HepG2 (cell line): ENCODE measurements at regions not wholly inside any gene's neighbourhood (a gene's known extent, or its start where the extent isn't known, plus 50 kb on each side); places are given as distances from the start of the nearest gene placed in this dataset.

Source experiments
- ATAC-seq: fragments of 200-7000 bp; cut with Tn5 transposase; 3 replicates; pipeline ENCODE4 v1.9.1; 2020; ENCODE audit warnings: mild to moderate bottlenecking, moderate library complexity
- BruUV-seq: library from RNA; stranded (reverse); fragments of 400-500 nt; replicated peaks from 2 replicates; lab custom pipeline; 2021; lab: Mats Ljungman, UMichigan
- CTCF ChIA-PET: fragments of 300-600 bp; formaldehyde crosslinking; extraction: SDS; loops from one replicate; lab custom pipeline; 2021; ENCODE audit warnings: low total read pairs, inconsistent platforms, low intra/inter-chr PET ratio; lab: Yijun Ruan, JAX
- POLR2A ChIA-PET: fragments of 350-600 bp; sonication (Branson Sonifier 250); formaldehyde crosslinking; loops from one replicate; lab custom pipeline; 2020; ENCODE audit warnings: antibody characterized with exemption, inconsistent platforms; lab: Yijun Ruan, JAX
- DNase-seq: peaks from one replicate; pipeline ENCODE4 v3.0.0-alpha.2; 2015; ENCODE audit warnings: low spot score
- FAIRE-seq: peaks from 3 replicates; lab custom pipeline; 2011; peaks lifted over from hg19 to GRCh38; lab: Jason Lieb, UNC
- H2AFZ ChIP-seq: one replicate; pipeline ENCODE4 v1.6.1; 2011; ENCODE audit warnings: low read length, inconsistent platforms
- H3K27ac ChIP-seq: fragments of 300-600 bp; 3 replicates; pipeline ENCODE4 v1.8.0; 2011; ENCODE audit warnings: mixed run types, mild to moderate bottlenecking, mixed read lengths, low read length, inconsistent platforms; ENCODE audit not compliant: insufficient read depth; ENCODE audit errors: extremely low read length
- H3K27me3 ChIP-seq, 2 experiments: fragments of 200-600 bp in 1 of 2; 2 replicates in 1 of 2; 3 replicates in 1 of 2; pipeline versions ENCODE4 v1.6.0 to v1.8.0; 2011; ENCODE audit warnings: low read length in 2 of 2, mild to moderate bottlenecking in 2 of 2, moderate library complexity in 2 of 2, inconsistent platforms in 1 of 2; ENCODE audit not compliant: insufficient read depth in 2 of 2, control insufficient read depth in 1 of 2
- H3K36me3 ChIP-seq, 2 experiments: fragments of 200-600 bp in 1 of 2; replicated peaks in 1 of 2; 2 replicates in 1 of 2; 3 replicates in 1 of 2; pipeline versions ENCODE4 v1.5.1 to v1.8.0; 2011; ENCODE audit warnings: low read length in 2 of 2, inconsistent platforms in 1 of 2; ENCODE audit not compliant: insufficient read depth in 2 of 2, control insufficient read depth in 1 of 2
- H3K4me1 ChIP-seq: 2 replicates; pipeline ENCODE4 v1.5.1; 2012; ENCODE audit warnings: low read length, inconsistent platforms; ENCODE audit not compliant: insufficient read depth
- H3K4me2 ChIP-seq: 2 replicates; pipeline ENCODE4 v1.6.0; 2011; ENCODE audit warnings: low read depth, low read length, inconsistent platforms
- H3K4me3 ChIP-seq, 3 experiments: fragments of 200-600 bp in 1 of 3; sonication (generic), shearing (Covaris generic) in 1 of 3; replicated peaks in 1 of 3; 2 replicates each; pipeline ENCODE4 v1.5.1; 2011 to 2016; ENCODE audit warnings: low read length in 3 of 3, inconsistent platforms in 2 of 3, low read depth in 2 of 3, mild to moderate bottlenecking in 2 of 3, control low read depth in 1 of 3, mixed read lengths in 1 of 3; ENCODE audit not compliant: insufficient read depth in 1 of 3
- H3K79me2 ChIP-seq: one replicate; pipeline ENCODE4 v1.6.1; 2011; ENCODE audit warnings: low read length, inconsistent platforms; ENCODE audit not compliant: insufficient read depth
- H3K9ac ChIP-seq: 2 replicates; pipeline ENCODE4 v1.6.0; 2011; ENCODE audit warnings: mild to moderate bottlenecking, low read depth, low read length, inconsistent platforms; ENCODE audit not compliant: insufficient read depth
- H3K9me3 ChIP-seq: 2 replicates; pipeline ENCODE4 v1.5.1; 2012; ENCODE audit warnings: mild to moderate bottlenecking, low read length
- H4K20me1 ChIP-seq: 2 replicates; pipeline ENCODE4 v1.6.0; 2011; ENCODE audit warnings: inconsistent platforms, mild to moderate bottlenecking, low read length, moderate library complexity; ENCODE audit not compliant: insufficient read depth
- EEA1 ChIP-seq: sonication (generic); formaldehyde crosslinking; IDR thresholded peaks from 2 replicates; pipeline ENCODE4 v1.5.1; 2020; ENCODE audit warnings: mild to moderate bottlenecking, missing genetic modification reagents, borderline replicate concordance
- HOXA5 ChIP-seq: sonication (generic); formaldehyde crosslinking; IDR thresholded peaks from 2 replicates; pipeline ENCODE4 v1.4.0; 2020; ENCODE audit warnings: missing genetic modification reagents
- SMAD1 ChIP-seq: sonication (generic); formaldehyde crosslinking; IDR thresholded peaks from 2 replicates; pipeline ENCODE4 v1.4.0; 2020; ENCODE audit warnings: missing genetic modification reagents, low read depth, mild to moderate bottlenecking, borderline replicate concordance
- SMC3 ChIP-seq: IDR thresholded peaks from 2 replicates; pipeline ENCODE4 v1.6.1; 2011; ENCODE audit warnings: low read length, improper control_type of control experiment
- TAF1 ChIP-seq: sonication (generic); formaldehyde crosslinking; IDR thresholded peaks from 2 replicates; pipeline ENCODE4 v1.4.0; 2020; ENCODE audit warnings: missing genetic modification reagents
- ZNF660 ChIP-seq: sonication (generic); formaldehyde crosslinking; IDR thresholded peaks from 2 replicates; pipeline ENCODE4 v1.5.1; 2020; ENCODE audit warnings: mild to moderate bottlenecking, low read depth, missing genetic modification reagents, borderline replicate concordance
- WGBS: methylation state at CpG from one replicate; pipeline ENCODE4 v1.1.6; 2017; ENCODE audit warnings: low lambda C conversion rate; 5-methylcytosine and 5-hydroxymethylcytosine counted together
- in situ Hi-C: cut with HindIII; loops from 2 replicates; pipeline ENCODE4 v1.10.0; 2017; ENCODE audit warnings: low pct_unique_long_range_greater_than_20kb; ENCODE audit not compliant: extremely low pct_ligation_motif_present
- intact Hi-C: fragments of 100-400 bp; cut with micrococcal nuclease; formaldehyde crosslinking; loops from one replicate; pipeline ENCODE4 v1.10.0; 2022; ENCODE audit not compliant: unreplicated experiment
- TF ChIP-seq, protein P1 (sequence below), 2 experiments: sonication (generic) in 1 of 2; formaldehyde crosslinking in 1 of 2; IDR thresholded peaks; 2 replicates each; pipeline versions ENCODE4 v1.5.1 to v1.6.1; 2011 to 2020; ENCODE audit warnings: borderline replicate concordance in 1 of 2, low read depth in 1 of 2, low read length in 1 of 2, mild to moderate bottlenecking in 1 of 2, missing genetic modification reagents in 1 of 2, moderate library complexity in 1 of 2

DNA sequence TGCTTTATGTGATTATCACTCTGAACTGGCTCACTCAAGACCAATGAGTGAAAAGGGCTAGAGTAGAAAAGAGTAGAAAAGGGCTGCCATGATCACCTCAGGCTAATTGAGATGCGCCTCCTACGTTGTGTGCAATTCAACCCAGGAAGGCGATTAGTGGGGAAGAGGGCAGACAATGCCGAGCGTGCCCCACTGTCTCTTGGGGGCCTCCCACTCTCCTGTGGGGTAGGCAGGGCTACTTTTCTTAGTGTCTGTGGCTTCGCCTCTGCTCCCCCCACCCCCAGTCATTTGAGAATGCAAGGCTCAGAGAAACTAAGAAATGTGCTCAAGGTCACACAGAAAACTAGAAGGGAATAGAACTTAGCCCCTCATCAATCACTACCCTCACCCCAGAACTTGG, 57.7 kb upstream of the RASD2 start:
- Histone ChIP-seq H3K4me2 (no peak overlapping the region), H3K9ac (no peak overlapping the region), H2AFZ (no peak overlapping the region), H3K36me3 (no peaks in the 10 kb centered on the region), H3K9me3 (no peaks in the 10 kb centered on the region), H4K20me1 (no peaks in the 10 kb centered on the region), H3K27ac (no peak overlapping the region), H3K27me3 (peaks cover 4 to 53% of the 10 kb centered on the region in 2 experiments; a peak in 3 of 5 replicates), H3K79me2 (no peaks in the 10 kb centered on the region), H3K4me1 (no peaks in the 10 kb centered on the region), H3K4me3 (no peak overlapping the region)
- CTCF ChIA-PET: no interaction called here
- in situ Hi-C loops (no loop called here), intact Hi-C loops (no loop called here)
- TF ChIP-seq TAF1 (CRISPR knock-in tag): no peak
- TF ChIP-seq SMAD1 (CRISPR knock-in tag): no peak
- no peak for TF ChIP-seq EEA1 (CRISPR knock-in tag)
- no peak for TF ChIP-seq HOXA5 (CRISPR knock-in tag)
- TF ChIP-seq, protein P1, sequence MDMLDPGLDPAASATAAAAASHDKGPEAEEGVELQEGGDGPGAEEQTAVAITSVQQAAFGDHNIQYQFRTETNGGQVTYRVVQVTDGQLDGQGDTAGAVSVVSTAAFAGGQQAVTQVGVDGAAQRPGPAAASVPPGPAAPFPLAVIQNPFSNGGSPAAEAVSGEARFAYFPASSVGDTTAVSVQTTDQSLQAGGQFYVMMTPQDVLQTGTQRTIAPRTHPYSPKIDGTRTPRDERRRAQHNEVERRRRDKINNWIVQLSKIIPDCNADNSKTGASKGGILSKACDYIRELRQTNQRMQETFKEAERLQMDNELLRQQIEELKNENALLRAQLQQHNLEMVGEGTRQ (IDR thresholded peaks at IDR 0.05; ENCODE audit: low read depth, low read length): no peak
- TF ChIP-seq, protein P1 (CRISPR knock-in tag; IDR thresholded peaks at IDR 0.05; ENCODE audit: borderline replicate concordance): no peak
- TF ChIP-seq ZNF660: no peak
- TF ChIP-seq SMC3: no peak
- FAIRE-seq (no peak), ATAC-seq (no peak), DNase-seq (no peak)
- BruUV-seq: no TSS peak
- 45% methylated on average over 5 of the region's 6 CpGs for WGBS
- POLR2A ChIA-PET: no interaction called here
